Trophoblast cell (in vitro differentiated cells and primary cell): ENCODE measurements at regions not wholly inside any gene's neighbourhood (a gene's known extent, or its start where the extent isn't known, plus 50 kb on each side); places are given as distances from the start of the nearest gene placed in this dataset.

Source experiments
- DNase-seq, 2 donors: peaks; one replicate each; pipeline ENCODE4 v3.0.0-alpha.2; 2016
- H2AFZ ChIP-seq: 2 replicates; pipeline ENCODE4 v1.6.1; 2013; ENCODE audit warnings: low read length, moderate library complexity, mild to moderate bottlenecking; ENCODE audit not compliant: insufficient read depth, poor library complexity
- H2AK5ac ChIP-seq: 2 replicates; pipeline ENCODE4 v1.6.1; 2013; ENCODE audit warnings: mild to moderate bottlenecking, low read length
- H2BK120ac ChIP-seq: 2 replicates; pipeline ENCODE4 v1.6.1; 2013; ENCODE audit warnings: low read length, mild to moderate bottlenecking, moderate library complexity; ENCODE audit not compliant: insufficient read depth, poor library complexity
- H2BK12ac ChIP-seq: 2 replicates; pipeline ENCODE4 v1.6.1; 2013; ENCODE audit warnings: mild to moderate bottlenecking, low read length, moderate library complexity
- H2BK5ac ChIP-seq: 2 replicates; pipeline ENCODE4 v1.6.1; 2013; ENCODE audit warnings: low read length, low read depth, moderate library complexity, mild to moderate bottlenecking; ENCODE audit not compliant: poor library complexity
- H3K14ac ChIP-seq: 2 replicates; pipeline ENCODE4 v1.6.1; 2013; ENCODE audit warnings: mild to moderate bottlenecking, low read length
- H3K18ac ChIP-seq: 2 replicates; pipeline ENCODE4 v1.6.1; 2013; ENCODE audit warnings: mild to moderate bottlenecking, low read length
- H3K23ac ChIP-seq: 2 replicates; pipeline ENCODE4 v1.6.1; 2013; ENCODE audit warnings: low read length
- H3K27ac ChIP-seq: 2 replicates; pipeline ENCODE4 v1.5.1; 2013; ENCODE audit warnings: low read depth, mild to moderate bottlenecking, inconsistent platforms, low read length, moderate library complexity
- H3K27me3 ChIP-seq: 2 replicates; pipeline ENCODE4 v1.6.1; 2013; ENCODE audit warnings: inconsistent platforms, mild to moderate bottlenecking, low read length, moderate library complexity; ENCODE audit not compliant: insufficient read depth
- H3K36me3 ChIP-seq, 2 experiments: 1 replicate in 1 of 2; 2 replicates in 1 of 2; pipeline ENCODE4 v1.6.1; 2013; ENCODE audit warnings: low read length in 2 of 2, mild to moderate bottlenecking in 2 of 2, moderate library complexity in 1 of 2; ENCODE audit not compliant: insufficient read depth in 2 of 2, control insufficient read depth in 1 of 2
- H3K4ac ChIP-seq: 2 replicates; pipeline ENCODE4 v1.6.1; 2013; ENCODE audit warnings: low read depth, mild to moderate bottlenecking, low read length, moderate library complexity
- H3K4me1 ChIP-seq, 2 experiments: 1 replicate in 1 of 2; 2 replicates in 1 of 2; pipeline ENCODE4 v1.6.1; 2013; ENCODE audit warnings: low read length in 2 of 2, mild to moderate bottlenecking in 2 of 2, moderate library complexity in 1 of 2; ENCODE audit not compliant: insufficient read depth in 2 of 2, control insufficient read depth in 1 of 2
- H3K4me2 ChIP-seq: 2 replicates; pipeline ENCODE4 v1.6.1; 2013; ENCODE audit warnings: inconsistent platforms, mild to moderate bottlenecking, low read length, moderate library complexity
- H3K4me3 ChIP-seq: 2 replicates; pipeline ENCODE4 v1.5.1; 2013; ENCODE audit warnings: mild to moderate bottlenecking, low read depth, low read length, inconsistent platforms
- H3K79me1 ChIP-seq: one replicate; pipeline ENCODE4 v1.6.1; 2013; ENCODE audit warnings: low read length
- H3K79me2 ChIP-seq: 2 replicates; pipeline ENCODE4 v1.6.1; 2013; ENCODE audit warnings: low read length, mild to moderate bottlenecking; ENCODE audit not compliant: control insufficient read depth, insufficient read depth, poor library complexity
- H3K9ac ChIP-seq: 2 replicates; pipeline ENCODE4 v1.6.1; 2013; ENCODE audit warnings: mild to moderate bottlenecking, low read length
- H3K9me3 ChIP-seq: 2 replicates; pipeline ENCODE4 v1.6.1; 2013; ENCODE audit warnings: low read depth, mild to moderate bottlenecking, control low read depth, inconsistent platforms, low read length; ENCODE audit not compliant: insufficient read depth
- H4K12ac ChIP-seq: 2 replicates; pipeline ENCODE4 v1.6.1; 2013; ENCODE audit warnings: low read depth, mild to moderate bottlenecking, low read length, moderate library complexity
- H4K8ac ChIP-seq: 2 replicates; pipeline ENCODE4 v1.6.1; 2013; ENCODE audit warnings: low read depth, mild to moderate bottlenecking, low read length, moderate library complexity
- H4K91ac ChIP-seq: one replicate; pipeline ENCODE4 v1.6.1; 2013; ENCODE audit warnings: low read depth, mild to moderate bottlenecking, low read length, moderate library complexity
- WGBS: extraction: QIAGEN DNeasy Blood & Tissue Kit; methylation state at CpG from one replicate; pipeline ENCODE4 v1.1.7; 2013; ENCODE audit warnings: missing lambda C conversion rate; ENCODE audit not compliant: insufficient read length, insufficient coverage; ENCODE audit errors: extremely low coverage; 5-methylcytosine and 5-hydroxymethylcytosine counted together

- Histone ChIP-seq H3K79me1 (no peaks in the 10 kb centered on the region), H3K9ac (no peak overlapping the region), H3K9me3 (no peaks in the 10 kb centered on the region), H3K79me2 (no peaks in the 10 kb centered on the region), H3K4me1 (no peaks in the 10 kb centered on the region), H3K4me2 (no peak overlapping the region), H3K4me3 (no peak overlapping the region), H3K4ac (no peak overlapping the region), H4K91ac (no peak overlapping the region), H2BK120ac (no peak overlapping the region), H3K36me3 (no peaks in the 10 kb centered on the region), H4K12ac (no peak overlapping the region), H4K8ac (no peak overlapping the region), H3K18ac (no peak overlapping the region), H3K23ac (no peak overlapping the region), H2AK5ac (no peak overlapping the region), H3K27me3 (no peaks in the 10 kb centered on the region), H2BK12ac (no peak overlapping the region), H2BK5ac (no peak overlapping the region), H3K14ac (no peak overlapping the region), H3K27ac (no peak overlapping the region), H2AFZ (no peak overlapping the region)
- WGBS, result no CpG with 5 or more reads among the region's 3 CpGs
- DNase-seq, result peak in 1 of 2 donors; percentile 12
Observed at GRCh38 chr22:34294986-34295385, 374.7 kb upstream of the LARGE1 start.

DNA sequence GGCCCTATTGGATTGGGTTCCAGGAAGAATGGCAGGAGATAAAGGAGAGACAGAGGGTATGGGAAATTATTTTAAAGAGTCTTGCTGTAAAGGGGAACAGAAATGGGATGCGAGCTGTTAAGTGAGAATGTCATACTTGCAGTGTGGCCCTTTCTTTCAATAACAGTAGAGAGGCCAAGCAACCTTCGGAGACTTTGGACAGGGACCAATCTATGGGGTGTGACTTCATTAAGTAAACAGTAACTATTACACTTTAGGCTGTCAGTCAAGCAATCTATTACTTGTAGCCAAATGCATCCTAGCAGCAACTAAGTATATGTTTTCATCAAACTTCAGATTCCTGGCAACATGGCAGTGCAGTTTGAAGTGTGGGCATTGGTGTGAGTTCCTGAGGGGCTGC, 376.2 kb upstream of the LARGE1 start:
- Histone ChIP-seq H4K8ac (no peak overlapping the region), H3K18ac (no peak overlapping the region), H2BK5ac (no peak overlapping the region), H3K4me2 (no peak overlapping the region), H3K9me3 (no peaks in the 10 kb centered on the region), H3K23ac (no peak overlapping the region), H2AK5ac (no peak overlapping the region), H3K27ac (no peak overlapping the region), H2BK120ac (no peak overlapping the region), H3K4me1 (no peaks in the 10 kb centered on the region), H3K4ac (no peak overlapping the region), H3K27me3 (no peaks in the 10 kb centered on the region), H4K12ac (no peak overlapping the region), H2BK12ac (no peak overlapping the region), H3K14ac (no peak overlapping the region), H3K9ac (no peak overlapping the region), H2AFZ (no peak overlapping the region), H3K79me2 (no peaks in the 10 kb centered on the region), H4K91ac (no peak overlapping the region), H3K79me1 (no peaks in the 10 kb centered on the region), H3K36me3 (no peaks in the 10 kb centered on the region), H3K4me3 (no peak overlapping the region)
- no peak for DNase-seq
- no CpG with 5 or more reads among the region's 2 CpGs for WGBS

- Histone ChIP-seq H3K79me1 (no peaks in the 10 kb centered on the region), H3K4ac (no peak overlapping the region), H2BK12ac (no peak overlapping the region), H2BK5ac (no peak overlapping the region), H2AK5ac (no peak overlapping the region), H4K91ac (no peak overlapping the region), H4K12ac (no peak overlapping the region), H3K36me3 (no peaks in the 10 kb centered on the region), H3K27ac (no peak overlapping the region), H4K8ac (no peak overlapping the region), H3K4me2 (no peak overlapping the region), H3K14ac (no peak overlapping the region), H3K23ac (no peak overlapping the region), H3K9ac (no peak overlapping the region), H2BK120ac (no peak overlapping the region), H3K18ac (no peak overlapping the region), H3K9me3 (no peaks in the 10 kb centered on the region), H3K79me2 (no peaks in the 10 kb centered on the region), H3K4me1 (no peaks in the 10 kb centered on the region), H3K27me3 (no peaks in the 10 kb centered on the region), H2AFZ (no peak overlapping the region), H3K4me3 (no peak overlapping the region)
- WGBS, result no CpG with 5 or more reads among the region's 1 CpG
- no peak for DNase-seq
Observed at GRCh38 chr22:34297536-34298120, 377.4 kb upstream of the LARGE1 start.

DNA sequence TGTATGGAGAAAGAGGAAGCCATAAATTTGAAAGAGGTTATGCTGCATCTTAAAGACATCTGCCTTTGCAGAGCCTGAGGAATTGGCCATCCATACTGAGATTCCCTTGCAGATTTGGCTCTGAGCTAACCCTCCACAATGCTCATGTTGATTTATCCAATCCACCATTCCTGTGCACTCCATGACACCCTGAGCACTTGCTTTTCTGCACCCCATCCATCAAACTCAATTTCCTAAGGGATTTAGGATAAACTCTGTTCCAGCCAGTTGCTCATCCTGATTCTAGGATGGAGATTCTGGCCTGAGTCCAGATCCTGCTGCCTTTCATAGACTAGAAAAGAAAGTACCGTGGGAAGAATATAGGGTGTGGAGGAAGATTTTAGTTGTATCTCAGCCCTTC, 379.2 kb upstream of the LARGE1 start:
- Histone ChIP-seq H3K4me3 (no peak overlapping the region), H4K91ac (no peak overlapping the region), H2AK5ac (no peak overlapping the region), H3K79me1 (no peaks in the 10 kb centered on the region), H3K4me2 (no peak overlapping the region), H3K36me3 (no peaks in the 10 kb centered on the region), H3K18ac (no peak overlapping the region), H3K9me3 (no peaks in the 10 kb centered on the region), H2BK120ac (no peak overlapping the region), H3K27me3 (no peaks in the 10 kb centered on the region), H3K27ac (no peak overlapping the region), H3K79me2 (no peaks in the 10 kb centered on the region), H2BK12ac (no peak overlapping the region), H4K12ac (no peak overlapping the region), H3K4ac (no peak overlapping the region), H3K14ac (no peak overlapping the region), H3K23ac (no peak overlapping the region), H2BK5ac (no peak overlapping the region), H2AFZ (no peak overlapping the region), H3K9ac (no peak overlapping the region), H4K8ac (no peak overlapping the region), H3K4me1 (no peaks in the 10 kb centered on the region)
- no peak for DNase-seq
- no CpG with 5 or more reads among the region's 1 CpG for WGBS
